SU-DHL-6 (cell line): ENCODE measurements at regions not wholly inside any gene's neighbourhood (a gene's known extent, or its start where the extent isn't known, plus 50 kb on each side); places are given as distances from the start of the nearest gene placed in this dataset.

ENCODE experiments used
- CTCF ChIP-seq: fragments of 200-600 bp; sonication (generic); IDR thresholded peaks from one replicate; pipeline ENCODE4 v1.5.1; 2017; ENCODE audit warnings: antibody characterized with exemption, mild to moderate bottlenecking, low read length, moderate library complexity; ENCODE audit not compliant: insufficient read depth, poor library complexity, severe bottlenecking
- EZH2phosphoT487 ChIP-seq: fragments of 200-600 bp; sonication (generic), shearing (Covaris generic); conservative IDR thresholded peaks from 2 replicates; pipeline ENCODE4 v1.6.1; 2018; ENCODE audit warnings: mild to moderate bottlenecking, antibody characterized with exemption, low read length, moderate library complexity, mixed read lengths

GRCh38 chr5:29811914-29812679, 1381.4 kb upstream of the CDH6 start:
- TF ChIP-seq CTCF: no peak
- TF ChIP-seq EZH2phosphoT487: no peak
